GM12878 (cell line): ENCODE measurements at regions not wholly inside any gene's neighbourhood (a gene's known extent, or its start where the extent isn't known, plus 50 kb on each side); places are given as distances from the start of the nearest gene placed in this dataset.

ENCODE experiments used
- ATAC-seq: fragments of 200-7000 bp; cut with Tn5 transposase; 3 replicates; pipeline ENCODE4 v1.9.1; 2020; ENCODE audit warnings: mild to moderate bottlenecking, moderate library complexity
- BruUV-seq: library from RNA; stranded (reverse); fragments of 400-500 nt; replicated peaks from 2 replicates; lab custom pipeline; 2021; lab: Mats Ljungman, UMichigan
- CTCF ChIA-PET: fragments of 300-600 bp; sonication (Branson Sonifier 250); formaldehyde crosslinking; extraction: SDS; loops from one replicate; lab custom pipeline; 2021; ENCODE audit warnings: inconsistent platforms; lab: Yijun Ruan, JAX
- POLR2A ChIA-PET: fragments of 350-600 bp; formaldehyde crosslinking; extraction: SDS; loops from one replicate; lab custom pipeline; 2021; ENCODE audit warnings: inconsistent platforms; lab: Charles Lee
- RAD21 ChIA-PET: fragments of 300-600 bp; sonication (Branson Sonifier 250); formaldehyde crosslinking; loops from one replicate; lab custom pipeline; 2023; ENCODE audit warnings: antibody characterized with exemption; ENCODE audit not compliant: unreplicated experiment; lab: Charles Lee
- SMC1A ChIA-PET: fragments of 300-600 bp; sonication (Branson Sonifier 250); formaldehyde crosslinking; loops from one replicate; lab custom pipeline; 2023; ENCODE audit not compliant: unreplicated experiment, uncharacterized antibody; lab: Charles Lee
- DNase-seq: peaks from one replicate; pipeline ENCODE4 v3.0.0-alpha.2; 2011; ENCODE audit warnings: low read depth, low spot score
- FAIRE-seq: peaks from 3 replicates; lab custom pipeline; 2011; peaks lifted over from hg19 to GRCh38; lab: Jason Lieb, UNC
- H2AFZ ChIP-seq: 2 replicates; pipeline ENCODE4 v1.6.0; 2011; ENCODE audit warnings: low read depth, low read length, control low read depth; ENCODE audit not compliant: control insufficient read depth
- H3K27ac ChIP-seq: 2 replicates; pipeline ENCODE4 v1.5.1; 2011; ENCODE audit warnings: control low read depth; ENCODE audit not compliant: control insufficient read depth, insufficient read depth
- H3K27me3 ChIP-seq, 2 experiments: replicated peaks in 1 of 2; 2 replicates each; pipeline versions ENCODE4 v1.6.0 to v1.6.1; 2011; ENCODE audit warnings: low read length in 1 of 2; ENCODE audit not compliant: control insufficient read depth in 2 of 2, insufficient read depth in 2 of 2
- H3K36me3 ChIP-seq, 2 experiments: 2 replicates each; pipeline ENCODE4 v1.5.1; 2011; ENCODE audit warnings: low read length in 1 of 2; ENCODE audit not compliant: control insufficient read depth in 2 of 2, insufficient read depth in 2 of 2
- H3K4me1 ChIP-seq: 2 replicates; pipeline ENCODE4 v1.6.1; 2011; ENCODE audit warnings: mild to moderate bottlenecking, low read length, moderate library complexity, mixed read lengths; ENCODE audit not compliant: control insufficient read depth, insufficient read depth
- H3K4me2 ChIP-seq: 2 replicates; pipeline ENCODE4 v1.6.0; 2011; ENCODE audit warnings: control low read depth; ENCODE audit not compliant: control insufficient read depth, insufficient read depth
- H3K4me3 ChIP-seq: fragments of 200-600 bp; sonication (generic); 2 replicates; pipeline ENCODE4 v1.5.1; 2016
- H3K79me2 ChIP-seq: 2 replicates; pipeline ENCODE4 v1.6.0; 2011; ENCODE audit warnings: low read length; ENCODE audit not compliant: control insufficient read depth, insufficient read depth
- H3K9ac ChIP-seq: 2 replicates; pipeline ENCODE4 v1.8.0; 2011; ENCODE audit warnings: low read length, control low read depth, mixed read lengths; ENCODE audit not compliant: control insufficient read depth, insufficient read depth
- H3K9me3 ChIP-seq: replicated peaks from 3 replicates; pipeline ENCODE4 v1.5.1; 2011; ENCODE audit warnings: mild to moderate bottlenecking, low read length; ENCODE audit not compliant: control insufficient read depth, insufficient read depth
- H4K20me1 ChIP-seq: 2 replicates; pipeline ENCODE4 v1.6.0; 2011; ENCODE audit not compliant: control insufficient read depth, insufficient read depth
- BCL11A ChIP-seq: IDR thresholded peaks from 2 replicates; pipeline ENCODE4 v1.6.1; 2011; ENCODE audit warnings: low read depth, low read length
- HDAC2 ChIP-seq: fragments of 200-600 bp; sonication (generic); IDR thresholded peaks from 2 replicates; pipeline ENCODE4 v1.6.1; 2017
- NR2C1 ChIP-seq: fragments of 450-650 bp; IDR thresholded peaks from 2 replicates; pipeline ENCODE4 v1.6.1; 2017; ENCODE audit warnings: antibody characterized with exemption, mild to moderate bottlenecking, moderate library complexity
- POU2F2 ChIP-seq: IDR thresholded peaks from 3 replicates; pipeline ENCODE4 v1.6.1; 2011; ENCODE audit warnings: low read depth, mild to moderate bottlenecking, low read length, borderline replicate concordance
- SMAD1 ChIP-seq: fragments of 450-650 bp; IDR thresholded peaks from 2 replicates; pipeline ENCODE4 v1.6.1; 2018; ENCODE audit warnings: mild to moderate bottlenecking, low read depth; ENCODE audit not compliant: partially characterized antibody
- WGBS: methylation state at CpG from one replicate; pipeline ENCODE4 v1.1.6; 2016; ENCODE audit warnings: low lambda C conversion rate; ENCODE audit not compliant: insufficient replicate concordance, insufficient coverage; ENCODE audit errors: missing lambda C conversion rate; 5-methylcytosine and 5-hydroxymethylcytosine counted together
- in situ Hi-C: fragments of 300-500 bp; cut with MboI; formaldehyde crosslinking; loops from 9 replicates; pipeline ENCODE4 v1.14.3; 2018; ENCODE audit warnings: mixed read lengths
- intact Hi-C: fragments of 100-400 bp; cut with micrococcal nuclease; formaldehyde crosslinking; loops from one replicate; pipeline ENCODE4 v1.14.2; 2022; ENCODE audit not compliant: unreplicated experiment
- TF ChIP-seq, protein P1 (sequence below): fragments of 450-650 bp; IDR thresholded peaks from 2 replicates; pipeline ENCODE4 v1.6.1; 2016; ENCODE audit warnings: mild to moderate bottlenecking
- TF ChIP-seq, protein P2 (sequence below): IDR thresholded peaks from 2 replicates; pipeline ENCODE4 v1.6.1; 2011; ENCODE audit warnings: mild to moderate bottlenecking, low read depth, low read length, moderate library complexity; ENCODE audit not compliant: insufficient replicate concordance

DNA sequence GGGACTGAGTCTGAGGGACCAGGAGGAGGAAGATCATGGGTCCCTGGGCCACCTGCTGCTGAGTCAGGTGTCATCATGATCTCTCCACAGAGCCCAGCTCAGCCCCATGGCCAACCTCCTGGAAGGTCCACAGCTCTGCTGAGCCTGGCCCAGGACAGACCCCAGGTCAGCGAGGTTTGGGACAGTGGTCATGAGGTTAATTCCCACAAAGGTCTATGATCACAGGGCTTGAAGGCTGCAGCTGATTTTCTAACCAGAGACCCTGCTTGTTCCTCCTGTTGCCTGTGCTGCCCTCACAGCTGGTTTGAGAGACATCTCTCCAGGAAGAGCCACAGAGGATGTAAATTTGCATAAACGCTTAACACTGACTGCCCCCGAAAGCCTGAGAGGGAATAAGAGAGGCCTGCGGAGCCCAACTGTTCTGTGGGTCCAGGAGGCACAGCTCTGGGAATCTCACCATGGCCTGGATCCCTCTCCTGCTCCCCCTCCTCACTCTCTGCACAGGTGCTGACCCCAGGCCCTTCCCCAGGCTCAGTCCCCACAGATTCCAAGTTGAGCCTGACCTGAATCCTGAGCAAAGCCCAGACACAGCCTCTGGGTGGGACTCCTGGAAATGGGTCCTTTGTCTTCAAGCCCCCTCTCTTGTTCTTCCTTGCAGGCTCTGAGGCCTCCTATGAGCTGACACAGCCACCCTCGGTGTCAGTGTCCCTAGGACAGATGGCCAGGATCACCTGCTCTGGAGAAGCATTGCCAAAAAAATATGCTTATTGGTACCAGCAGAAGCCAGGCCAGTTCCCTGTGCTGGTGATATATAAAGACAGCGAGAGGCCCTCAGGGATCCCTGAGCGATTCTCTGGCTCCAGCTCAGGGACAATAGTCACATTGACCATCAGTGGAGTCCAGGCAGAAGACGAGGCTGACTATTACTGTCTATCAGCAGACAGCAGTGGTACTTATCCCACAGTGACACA lies 102.8 kb downstream of the GGTLC2 start:
- no peak for TF ChIP-seq NR2C1
- TF ChIP-seq, protein P1, sequence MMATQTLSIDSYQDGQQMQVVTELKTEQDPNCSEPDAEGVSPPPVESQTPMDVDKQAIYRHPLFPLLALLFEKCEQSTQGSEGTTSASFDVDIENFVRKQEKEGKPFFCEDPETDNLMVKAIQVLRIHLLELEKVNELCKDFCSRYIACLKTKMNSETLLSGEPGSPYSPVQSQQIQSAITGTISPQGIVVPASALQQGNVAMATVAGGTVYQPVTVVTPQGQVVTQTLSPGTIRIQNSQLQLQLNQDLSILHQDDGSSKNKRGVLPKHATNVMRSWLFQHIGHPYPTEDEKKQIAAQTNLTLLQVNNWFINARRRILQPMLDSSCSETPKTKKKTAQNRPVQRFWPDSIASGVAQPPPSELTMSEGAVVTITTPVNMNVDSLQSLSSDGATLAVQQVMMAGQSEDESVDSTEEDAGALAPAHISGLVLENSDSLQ: peak; percentile 72
- no peak for TF ChIP-seq HDAC2
- TF ChIP-seq, protein P2, sequence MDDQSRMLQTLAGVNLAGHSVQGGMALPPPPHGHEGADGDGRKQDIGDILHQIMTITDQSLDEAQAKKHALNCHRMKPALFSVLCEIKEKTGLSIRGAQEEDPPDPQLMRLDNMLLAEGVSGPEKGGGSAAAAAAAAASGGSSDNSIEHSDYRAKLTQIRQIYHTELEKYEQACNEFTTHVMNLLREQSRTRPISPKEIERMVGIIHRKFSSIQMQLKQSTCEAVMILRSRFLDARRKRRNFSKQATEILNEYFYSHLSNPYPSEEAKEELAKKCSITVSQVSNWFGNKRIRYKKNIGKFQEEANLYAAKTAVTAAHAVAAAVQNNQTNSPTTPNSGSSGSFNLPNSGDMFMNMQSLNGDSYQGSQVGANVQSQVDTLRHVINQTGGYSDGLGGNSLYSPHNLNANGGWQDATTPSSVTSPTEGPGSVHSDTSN: peak; percentile 77
- TF ChIP-seq BCL11A: no peak
- TF ChIP-seq SMAD1: no peak
- peak; percentile 51; the same call in 1 of the 3 replicates for TF ChIP-seq POU2F2
- RAD21 ChIA-PET: interaction anchor here (0.8 to 4.4 kb wide), 7 partner anchors 26 to 80 kb away, joined by 3 to 32 read pairs (median 8); no protein-coding TSS in a partner anchor
- Histone ChIP-seq H3K9ac (no peak overlapping the region), H2AFZ (no peak overlapping the region), H3K27me3 (no peaks in the 10 kb centered on the region), H3K4me2 (no peak overlapping the region), H4K20me1 (no peaks in the 10 kb centered on the region), H3K4me1 (no peaks in the 10 kb centered on the region; the same call in 1 of the 2 replicates), H3K9me3 (no peaks in the 10 kb centered on the region), H3K36me3 (no peaks in the 10 kb centered on the region), H3K4me3 (no peak overlapping the region), H3K79me2 (no peaks in the 10 kb centered on the region), H3K27ac (no peak overlapping the region)
- SMC1A ChIA-PET: interaction anchor here (0.6 to 2.9 kb wide), 7 partner anchors 26 to 207 kb away, joined by 3 to 40 read pairs (median 3); no protein-coding TSS in a partner anchor
- ATAC-seq (peak; percentile 86), FAIRE-seq (no peak), DNase-seq (no peak)
- in situ Hi-C loops (loop anchor here (5.0 kb wide), 1 partner anchor 35 kb away; no protein-coding TSS in a partner anchor), intact Hi-C loops (loop anchor here (1.0 to 5.0 kb wide), 4 partner anchors 27 to 155 kb away; no protein-coding TSS in a partner anchor)
- 14% methylated on average over 8 of the region's 8 CpGs for WGBS
- POLR2A ChIA-PET: interaction anchor here (2.0 kb wide), 1 partner anchor 26 kb away, joined by 6 read pairs; no protein-coding TSS in a partner anchor
- no TSS peak for BruUV-seq
- CTCF ChIA-PET: interaction anchor here (0.8 to 6.9 kb wide), 12 partner anchors 9 to 213 kb away, joined by 3 to 115 read pairs (median 14); no protein-coding TSS in a partner anchor
